Renal cortical epithelial cell (primary cell): ENCODE measurements at regions not wholly inside any gene's neighbourhood (a gene's known extent, or its start where the extent isn't known, plus 50 kb on each side); places are given as distances from the start of the nearest gene placed in this dataset.

ENCODE experiments used
- DNase-seq: peaks from one replicate; pipeline ENCODE4 v3.0.0-alpha.2; 2011; ENCODE audit warnings: low read depth

DNA sequence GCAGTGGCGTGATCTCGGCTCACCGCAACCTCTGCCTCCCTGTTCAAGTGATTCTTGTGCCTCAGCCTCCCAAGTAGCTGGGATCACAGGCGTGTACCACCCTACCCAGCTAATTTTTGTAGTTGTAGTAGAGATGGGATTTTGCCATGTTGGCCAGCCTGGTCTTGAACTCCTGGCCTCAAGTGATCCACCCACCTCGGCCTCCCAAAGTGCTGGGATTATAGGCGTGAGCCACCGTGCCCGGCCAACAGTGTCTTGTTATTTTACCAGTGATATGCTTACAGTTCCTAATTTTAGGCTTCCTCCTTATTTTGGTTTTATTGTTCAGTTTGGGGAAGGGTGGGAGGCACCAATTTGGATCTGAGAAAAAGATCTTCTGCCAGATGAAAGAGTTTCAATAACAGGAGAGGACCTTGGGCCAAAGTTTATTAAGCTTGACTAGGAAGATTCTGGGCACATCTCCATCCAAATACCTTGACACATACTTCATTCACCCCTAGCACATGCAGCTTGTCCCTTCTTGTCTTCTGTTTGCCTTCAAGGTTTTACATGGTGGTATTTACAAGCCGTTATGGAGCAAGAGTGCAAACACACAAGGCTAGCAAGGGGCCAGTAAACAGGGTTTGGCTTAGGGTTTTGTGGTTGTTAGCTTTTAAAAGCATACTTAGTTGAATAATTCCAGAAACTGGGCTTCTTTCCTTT lies 168.1 kb upstream of the DMRT1 start:
- no peak for DNase-seq

DNA sequence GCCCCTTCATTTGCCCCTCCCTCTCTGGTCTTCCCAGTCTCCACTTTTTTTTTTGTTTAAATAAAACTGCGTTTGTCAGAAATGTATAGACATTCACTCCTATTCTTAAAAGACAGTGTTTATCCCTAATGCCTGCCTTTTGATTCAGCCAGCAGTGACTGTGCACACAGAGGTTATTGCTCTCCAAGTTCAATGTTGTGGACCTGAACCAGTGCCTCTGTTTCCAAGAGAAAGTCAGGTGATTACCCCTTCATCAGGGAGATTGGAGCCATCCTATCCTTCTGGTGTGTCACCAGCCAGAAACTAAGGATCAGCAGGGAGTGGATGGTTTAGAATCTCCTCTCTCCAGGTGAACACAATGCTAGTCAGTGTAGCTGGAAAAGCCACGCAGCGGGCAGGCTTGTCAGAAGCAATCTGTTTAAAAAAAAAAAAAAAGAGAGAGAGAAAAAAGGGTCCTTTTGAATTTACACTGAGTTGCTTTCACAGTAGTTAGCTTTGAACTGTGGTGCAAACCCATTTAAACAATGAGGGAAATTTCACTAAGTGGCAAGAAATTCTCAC lies 167.5 kb upstream of the DMRT1 start:
- DNase-seq = no peak

DNA sequence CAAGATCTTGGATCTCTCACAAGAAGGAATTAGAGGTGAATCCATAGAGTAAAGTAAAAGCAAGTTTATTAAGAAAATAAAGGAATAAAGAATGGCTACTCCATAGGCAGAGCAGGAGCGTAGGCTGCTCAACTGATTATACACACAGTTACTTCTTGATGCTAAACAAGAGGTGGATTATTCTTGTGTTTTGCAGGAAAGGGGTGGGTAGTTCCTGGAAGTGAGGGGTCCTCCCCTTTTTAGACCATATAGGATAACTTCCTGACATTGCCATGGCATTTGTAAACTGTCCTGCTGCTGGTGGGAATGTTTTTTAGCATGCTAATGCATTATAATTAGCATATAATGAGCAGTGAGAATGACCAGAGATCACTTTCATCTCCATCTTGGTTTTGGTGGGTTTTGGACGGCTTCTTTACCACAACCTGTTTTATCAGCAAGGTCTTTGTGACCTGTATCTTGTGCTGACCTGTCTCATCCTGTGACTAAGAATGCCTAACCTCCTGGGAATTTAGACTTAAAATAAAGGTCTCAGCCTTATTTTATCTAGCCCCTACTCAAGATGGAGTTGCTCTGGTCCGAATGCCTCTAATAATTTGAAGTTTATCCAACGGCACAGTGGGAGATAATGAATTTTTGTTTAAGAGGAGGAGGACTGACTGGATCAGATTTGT lies 165.7 kb upstream of the DMRT1 start:
- DNase-seq = no peak

DNA sequence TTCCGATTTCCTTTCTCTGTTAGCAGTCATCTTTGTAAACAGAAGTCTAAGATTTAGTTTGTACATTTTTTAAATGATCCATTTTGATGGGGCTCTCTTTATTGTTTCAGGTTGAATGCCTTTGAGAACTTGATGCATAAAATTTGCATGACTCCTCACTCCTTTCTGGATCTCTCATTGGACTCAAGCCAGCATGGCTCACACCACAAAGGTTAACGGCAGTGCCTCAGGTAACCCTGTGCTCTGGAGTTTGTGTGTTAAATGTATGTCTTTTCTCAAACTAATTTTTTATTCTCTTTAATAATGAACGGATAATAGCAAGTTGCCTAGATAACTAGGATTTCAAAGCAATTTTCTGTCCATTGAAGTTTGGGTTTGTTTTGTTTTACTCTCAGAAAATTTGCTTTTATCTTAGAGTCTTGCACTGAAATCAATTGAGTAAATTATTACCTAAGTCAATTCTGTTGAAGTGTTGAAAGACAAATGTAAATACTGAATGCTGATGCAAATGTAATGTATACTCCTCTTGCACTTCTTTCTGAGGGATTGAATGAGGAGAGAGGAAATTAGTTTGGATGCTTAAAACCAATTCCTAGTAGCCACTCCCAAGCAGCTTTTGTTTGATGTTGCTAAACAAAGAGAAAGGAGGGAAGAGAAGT lies 164.6 kb upstream of the DMRT1 start:
- peak; percentile 73 for DNase-seq

DNA sequence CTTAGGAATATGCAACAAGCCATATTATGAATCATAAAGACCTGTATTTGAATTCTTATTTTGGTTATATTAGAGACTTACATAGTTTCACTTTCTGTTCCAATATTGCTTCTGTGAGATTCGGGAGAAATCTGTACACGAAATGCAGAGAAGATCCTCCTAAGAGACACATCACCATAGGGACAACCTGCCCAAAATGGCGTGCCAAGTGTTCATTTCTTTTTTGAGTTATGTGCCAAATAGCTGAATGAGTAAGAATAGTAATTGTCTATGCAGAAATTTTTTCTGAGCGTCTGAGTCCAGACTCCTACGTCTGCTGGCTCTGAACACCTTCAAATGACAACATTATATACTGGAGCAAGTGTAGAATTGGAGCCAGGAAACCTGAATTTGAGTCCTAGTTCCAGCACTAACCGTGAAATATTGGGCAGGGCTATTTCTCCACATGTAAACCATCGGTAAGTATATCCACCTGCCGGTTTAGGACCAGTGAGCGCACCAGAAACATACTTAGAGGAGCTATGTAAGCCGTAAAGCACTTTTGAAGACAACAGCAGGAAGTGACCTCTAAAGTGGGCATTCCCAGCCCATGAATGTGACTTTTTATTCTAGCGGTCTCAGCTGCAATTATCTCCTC lies 163.9 kb upstream of the DMRT1 start:
- DNase-seq = no peak

DNA sequence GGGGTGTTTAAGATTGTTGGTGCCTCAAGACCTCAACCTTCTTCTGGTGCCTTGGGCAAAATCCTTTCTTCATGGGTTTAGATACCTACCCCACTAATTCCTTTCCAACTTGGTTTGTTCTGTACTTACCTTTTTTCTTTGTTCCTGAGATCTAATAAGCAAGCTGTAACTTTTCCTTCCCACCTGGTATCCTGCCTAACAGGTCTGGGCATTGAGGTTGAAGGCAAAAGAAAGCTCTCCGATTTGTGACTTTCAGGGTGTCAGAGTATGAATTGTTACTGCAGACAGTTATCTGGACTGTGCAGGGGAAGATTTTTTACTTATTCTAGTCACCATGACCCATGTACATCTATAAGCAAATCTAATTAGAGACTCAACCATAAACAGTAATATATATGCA lies 162.6 kb upstream of the DMRT1 start:
- DNase-seq = no peak

DNA sequence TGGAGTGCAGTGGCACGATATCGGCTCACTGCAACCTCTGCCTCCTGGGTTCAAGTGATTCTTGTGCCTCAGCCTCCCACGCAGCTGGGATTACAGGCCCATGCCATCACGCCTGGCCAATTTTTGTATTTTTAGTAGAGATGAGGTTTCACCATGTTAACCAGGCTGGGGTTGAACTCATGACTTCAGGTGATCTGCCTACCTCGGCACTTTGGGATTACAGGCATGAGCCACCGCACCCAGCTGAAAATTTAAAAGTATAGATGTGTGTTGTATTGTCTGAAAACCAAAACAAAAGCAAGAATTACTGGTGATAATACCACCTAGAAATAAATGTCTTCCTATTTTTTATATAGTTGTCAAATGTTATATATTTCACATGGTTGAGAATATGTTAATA lies 162.0 kb upstream of the DMRT1 start:
- DNase-seq = no peak

DNA sequence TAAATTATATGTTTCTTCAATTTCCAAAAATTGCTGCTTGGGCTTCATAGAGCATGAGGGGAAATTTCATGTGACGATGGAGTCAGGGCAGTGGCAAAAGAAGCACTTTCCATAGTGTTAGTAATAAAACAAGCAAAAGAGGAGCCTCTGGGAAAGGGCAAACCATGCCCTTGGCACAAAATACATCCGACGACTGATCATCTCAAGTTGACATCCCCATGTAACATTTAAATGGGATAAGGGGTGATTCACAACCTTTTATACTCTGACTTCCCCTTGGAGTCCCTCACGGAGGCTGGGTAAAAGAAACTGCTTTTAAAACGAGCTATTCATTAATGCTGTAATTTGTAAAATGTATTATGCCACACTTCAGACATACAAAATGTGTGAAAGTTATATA lies 161.4 kb upstream of the DMRT1 start:
- no peak for DNase-seq

DNA sequence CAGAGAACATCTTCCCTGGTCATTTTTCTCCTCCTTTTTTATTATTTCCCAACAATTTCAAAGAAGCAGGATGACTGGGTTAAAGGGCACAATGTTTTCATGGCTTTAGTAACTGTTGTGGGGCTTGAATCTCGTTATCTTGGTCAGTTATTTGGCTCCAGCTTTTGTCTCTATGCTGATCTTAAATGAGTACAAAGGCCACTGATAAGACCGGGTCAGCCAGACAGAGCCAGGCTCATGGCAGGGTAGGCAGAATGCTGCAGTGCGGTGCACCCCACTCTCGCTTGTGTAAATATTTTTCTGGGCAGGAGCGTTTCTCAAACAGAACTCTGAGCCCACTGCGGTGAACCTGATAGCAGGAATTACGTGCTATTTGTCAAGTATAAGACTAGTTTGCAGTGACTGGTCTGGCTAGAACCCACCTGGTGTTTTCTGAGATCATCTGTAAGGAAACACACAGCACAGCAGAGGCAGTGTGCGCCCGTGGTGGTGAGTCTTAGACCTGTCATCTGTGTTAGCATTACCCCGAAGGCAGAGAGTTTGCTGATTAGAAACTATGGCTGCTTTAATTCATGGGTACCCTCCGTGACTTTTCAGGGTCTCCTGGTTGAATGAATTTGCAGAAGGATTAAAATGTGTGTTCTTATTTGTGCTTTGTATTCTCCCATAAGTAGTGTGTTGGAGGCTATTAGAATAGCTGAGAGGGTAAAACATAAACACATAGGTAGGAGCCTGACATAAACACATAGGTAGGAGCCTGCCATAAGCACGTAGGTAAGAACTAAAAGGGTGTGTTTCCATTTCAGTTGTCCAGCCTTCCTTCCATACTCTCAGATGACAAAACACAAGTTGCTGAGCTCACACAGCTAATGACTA lies 158.6 kb upstream of the DMRT1 start:
- DNase-seq = no peak

DNA sequence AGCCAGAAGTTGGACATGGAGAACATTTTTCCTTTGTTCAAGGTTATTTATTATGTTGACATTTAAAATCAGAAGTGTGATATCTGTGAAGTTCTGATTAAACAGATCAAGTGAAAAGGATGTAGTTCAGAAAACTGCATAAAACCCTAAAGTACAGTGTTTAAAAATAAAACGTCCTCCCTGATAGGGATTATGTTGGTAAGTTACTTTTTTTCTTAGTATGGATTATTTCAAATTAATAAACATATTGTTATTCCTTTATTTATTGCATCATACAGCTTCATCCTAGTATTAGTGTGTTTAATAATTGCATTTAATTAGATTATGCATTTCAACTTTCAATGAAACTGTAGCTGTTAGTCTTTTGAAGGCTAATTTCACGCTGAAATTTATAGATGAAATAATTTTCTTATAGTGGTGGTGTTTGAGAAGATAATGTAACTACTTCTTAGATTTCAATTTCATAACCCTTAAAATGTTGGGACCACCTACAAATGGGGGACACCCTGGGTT lies 157.9 kb upstream of the DMRT1 start:
- DNase-seq = no peak

DNA sequence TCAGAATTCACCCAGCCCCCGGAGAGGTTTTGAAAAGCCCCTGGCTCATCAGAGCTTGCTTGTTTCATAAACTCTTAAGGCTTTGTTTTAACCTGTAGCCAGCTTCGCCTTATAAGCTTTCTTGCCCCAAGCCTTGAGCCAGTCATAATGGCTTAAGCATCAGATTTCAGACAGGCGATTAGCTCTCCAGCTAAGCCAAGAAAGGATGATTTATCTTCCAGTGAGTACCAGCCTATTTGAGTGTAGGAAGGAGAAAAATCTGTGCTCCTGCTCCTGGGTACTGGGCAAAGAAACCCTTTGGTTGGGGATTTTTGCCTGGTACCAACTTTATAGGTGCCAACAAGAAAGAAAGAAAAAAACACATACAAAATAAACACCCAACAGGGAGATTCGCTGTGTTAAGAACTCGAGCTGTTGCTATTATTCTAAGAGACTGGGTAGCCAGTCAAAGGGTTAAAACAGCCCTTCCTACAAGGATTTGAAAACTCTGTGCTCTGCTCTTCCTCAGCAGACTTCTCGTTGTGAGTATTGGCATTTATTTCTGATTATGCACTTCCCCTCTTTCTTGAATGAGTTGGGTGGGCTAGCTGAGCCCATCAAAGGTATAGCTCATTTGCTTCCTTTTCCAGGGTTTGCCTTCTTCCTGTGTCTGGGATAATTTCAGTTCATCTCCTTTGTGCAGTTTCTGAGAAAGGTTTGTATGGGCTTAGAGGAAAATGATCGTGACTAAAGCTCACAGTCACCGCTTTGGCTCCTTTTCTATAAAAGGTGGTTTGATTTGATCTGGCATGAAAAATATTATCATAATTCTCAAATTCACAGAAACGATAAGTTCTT lies 157.2 kb upstream of the DMRT1 start:
- peak; percentile 49 for DNase-seq

DNA sequence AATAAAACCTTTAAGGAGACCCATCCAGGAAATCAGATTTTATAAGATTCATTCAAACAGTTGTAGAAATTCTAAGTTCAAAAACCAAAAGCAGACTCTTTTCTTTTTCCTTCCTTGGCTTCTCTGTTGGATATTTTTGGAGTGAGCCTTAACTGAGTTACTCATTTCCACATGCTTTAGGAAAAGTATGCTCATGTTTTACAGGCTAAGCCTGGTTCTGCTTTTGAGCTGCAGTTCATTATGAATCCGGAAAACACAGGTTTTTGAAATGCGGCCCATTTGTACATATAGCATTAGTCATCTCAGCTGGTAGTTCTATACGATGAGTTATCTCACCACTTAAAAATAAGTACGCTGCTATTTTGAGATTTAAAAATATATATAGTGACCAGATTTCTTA lies 156.6 kb upstream of the DMRT1 start:
- DNase-seq = no peak

DNA sequence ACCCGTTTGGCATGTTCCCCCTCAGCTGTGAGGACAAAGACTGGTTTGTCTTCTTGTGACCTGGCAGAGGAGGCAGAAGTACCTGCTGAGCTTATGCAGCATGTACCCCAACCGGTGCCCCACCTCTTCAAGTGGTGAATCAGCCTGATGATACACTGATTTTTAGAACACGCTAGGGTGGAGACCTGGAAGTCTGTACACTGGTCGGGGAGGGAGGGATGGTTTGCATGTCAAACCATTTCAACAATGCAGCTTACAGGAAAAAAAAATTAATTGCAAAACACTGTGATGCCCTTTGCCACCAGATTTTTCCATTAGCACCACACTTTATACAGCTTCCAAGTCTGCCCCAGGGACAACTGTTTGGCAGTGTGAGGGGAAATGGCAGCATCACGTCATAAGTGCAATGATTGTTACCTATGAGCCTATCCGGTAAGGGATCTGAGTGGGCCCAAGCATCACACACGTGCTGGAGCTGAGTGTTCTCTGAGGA lies 155.1 kb upstream of the DMRT1 start:
- DNase-seq = no peak

DNA sequence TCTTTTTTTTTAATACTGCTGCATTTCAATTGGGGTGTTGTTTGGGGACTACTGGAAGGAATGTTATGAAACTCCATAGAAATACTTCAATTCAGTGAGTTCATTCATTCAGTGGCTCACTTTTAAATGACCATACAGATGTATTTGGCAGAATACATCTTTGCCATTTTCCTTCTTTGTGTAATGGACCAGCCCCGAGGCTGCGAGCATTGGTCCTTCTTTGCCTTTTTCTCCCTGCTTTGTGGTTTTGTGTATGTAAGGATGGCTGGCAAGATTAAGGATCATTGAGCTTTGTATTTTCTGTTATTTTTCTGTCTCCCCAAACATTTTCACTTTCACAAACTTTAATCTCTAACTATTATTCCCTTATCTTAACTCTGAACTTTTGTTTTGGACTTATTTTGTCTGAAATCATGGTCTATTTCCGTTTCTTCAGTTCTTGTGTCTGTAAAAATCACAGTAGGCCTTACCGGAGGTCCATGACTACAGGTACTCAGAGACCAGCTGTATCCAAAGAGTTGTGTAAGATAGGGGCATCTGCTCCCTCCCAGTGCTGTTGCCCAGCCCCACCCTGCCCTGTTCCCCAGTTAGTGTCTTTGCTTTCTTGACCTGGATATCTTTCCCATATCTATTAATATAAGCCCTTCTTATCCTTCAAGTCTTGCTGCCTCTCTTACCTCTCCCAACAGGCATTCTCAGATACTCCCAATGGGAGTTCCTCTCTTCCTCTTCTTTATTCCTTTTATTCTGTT lies 154.3 kb upstream of the DMRT1 start:
- no peak for DNase-seq

DNA sequence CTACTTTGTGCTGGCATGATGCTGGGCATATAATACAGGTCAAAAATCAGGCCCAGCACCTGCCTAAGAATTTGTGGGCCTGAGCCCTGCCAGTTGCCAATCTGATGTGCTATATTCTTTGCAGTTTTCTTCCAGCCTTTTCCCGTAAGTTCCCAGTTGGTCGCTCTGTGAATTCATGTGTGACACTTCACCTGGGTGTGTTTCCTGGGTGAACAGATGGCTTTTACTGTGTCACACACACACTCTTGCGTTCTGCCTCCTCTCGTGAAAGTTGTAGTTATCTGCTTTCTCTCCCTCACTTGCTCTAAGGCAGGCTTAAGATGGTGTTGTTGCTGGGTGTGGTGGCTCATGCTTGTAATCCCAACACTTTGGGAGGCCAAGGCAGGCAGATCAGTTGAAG lies 153.5 kb upstream of the DMRT1 start:
- DNase-seq = no peak

DNA sequence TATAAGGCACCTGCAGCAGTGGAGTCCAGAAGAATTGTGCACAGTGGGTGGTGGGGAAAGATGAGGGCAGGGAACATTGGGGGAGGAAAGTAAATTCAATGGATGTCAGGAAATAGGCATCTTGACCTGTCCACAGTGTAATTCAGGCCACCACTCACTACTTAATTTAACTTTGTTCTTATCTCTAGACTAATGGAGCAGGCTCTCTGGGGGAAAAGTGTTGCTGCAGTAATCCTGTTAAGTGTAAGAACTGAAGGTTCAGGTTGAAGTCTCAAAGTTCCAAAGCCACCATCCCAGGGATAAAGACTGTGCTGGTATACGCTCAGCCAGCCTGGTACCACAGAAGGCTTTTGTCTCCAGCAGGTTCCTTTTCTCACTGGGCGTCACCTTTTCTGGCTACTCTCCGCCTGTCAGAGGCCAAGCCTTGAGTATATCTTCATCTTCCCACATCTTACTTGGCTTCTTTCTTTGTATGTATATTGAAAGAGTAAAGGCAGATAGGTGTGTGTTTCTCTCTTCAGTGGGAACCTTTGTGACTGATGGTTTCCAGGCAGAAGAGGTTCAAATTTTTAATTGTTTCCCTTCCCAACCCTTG lies 150.9 kb upstream of the DMRT1 start:
- no peak for DNase-seq

DNA sequence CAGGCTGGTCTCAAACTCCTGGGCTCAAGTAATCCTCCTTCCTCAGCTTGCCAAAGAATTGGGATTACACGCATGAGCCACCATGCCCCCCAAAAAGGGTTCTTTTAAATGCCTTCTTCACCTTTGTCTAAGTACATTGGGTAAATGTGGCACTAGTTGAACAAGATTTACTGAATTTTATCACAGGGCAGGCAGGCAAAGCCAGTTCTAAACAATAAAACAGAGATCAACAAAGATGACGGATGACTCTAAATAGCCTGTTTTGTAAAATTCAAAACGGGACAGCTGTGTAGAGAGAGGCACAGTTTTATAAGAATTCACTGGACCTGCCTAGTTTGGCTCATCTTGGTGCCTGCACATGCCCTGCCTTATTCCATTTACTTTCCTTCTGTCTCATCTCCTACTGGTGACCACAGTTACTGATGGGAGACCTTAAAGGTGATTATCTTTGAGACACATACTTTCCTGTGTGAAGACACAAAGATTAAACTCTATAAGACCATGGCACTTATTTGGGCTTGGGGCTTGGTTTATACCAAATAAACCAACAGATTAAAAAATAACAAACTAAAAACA lies 149.6 kb upstream of the DMRT1 start:
- DNase-seq = no peak

DNA sequence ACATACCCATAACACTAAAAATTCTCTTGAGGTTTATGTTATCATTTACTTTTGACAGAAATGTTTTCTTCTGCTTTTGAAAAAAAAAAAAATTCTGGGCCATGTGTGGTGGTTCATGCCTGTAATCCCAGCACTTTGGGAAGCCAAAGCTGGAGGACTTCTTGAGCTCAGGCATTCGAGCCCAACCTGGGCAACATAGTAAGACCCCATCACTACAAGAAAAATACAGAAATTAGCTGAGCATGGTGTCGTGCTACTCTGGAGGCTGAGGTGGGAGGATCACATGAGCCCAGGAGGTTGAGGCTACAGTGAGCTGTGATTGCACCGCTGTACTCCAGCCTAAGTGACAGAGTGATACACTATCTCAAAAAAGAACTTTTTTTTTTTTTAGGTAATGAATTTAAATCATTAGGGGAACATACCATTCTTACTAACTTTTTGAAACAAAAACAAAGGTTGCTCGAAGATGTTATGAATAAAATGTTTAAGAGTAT lies 148.8 kb upstream of the DMRT1 start:
- DNase-seq = no peak
